ENCODE measurements at regions not wholly inside any gene's neighbourhood (a gene's known extent, or its start where the extent isn't known, plus 50 kb on each side); places are given as distances from the start of the nearest gene placed in this dataset.

GRCh38 chr5:109469896-109470662, 60.3 kb upstream of the PJA2 start:
- Histone ChIP-seq H2AFZ (ENCODE audit: low read depth, low read length) (no peak overlapping the region), H4K20me1 (replicated peaks; ENCODE audit: control insufficient read depth, extremely low read depth, insufficient read depth, low read length) (no peaks in the 10 kb centered on the region), H3K36me3 (ENCODE audit: control insufficient read depth in 2 of 2, extremely low read depth in 1 of 2, insufficient read depth in 2 of 2, low read length in 2 of 2) (no peaks in the 10 kb centered on the region), H3K4me3 (replicated peaks in 1 of 3; ENCODE audit: insufficient read depth in 1 of 3, low read depth in 1 of 3, low read length in 3 of 3) (no peak overlapping the region), H3K4me2 (ENCODE audit: insufficient read depth, low read length) (no peak overlapping the region), H3K27ac (ENCODE audit: insufficient read depth, low read depth, low read length) (no peak overlapping the region), H3K9me1 (replicated peaks; ENCODE audit: control insufficient read depth, extremely low read depth, insufficient read depth, low read length) (no peaks in the 10 kb centered on the region), H3K79me2 (ENCODE audit: control insufficient read depth, insufficient read depth, low read length) (no peaks in the 10 kb centered on the region), H3K9me3 (replicated peaks; ENCODE audit: control insufficient read depth, insufficient read depth, low read length) (no peaks in the 10 kb centered on the region), H3K27me3 (ENCODE audit: control insufficient read depth in 2 of 2, insufficient read depth in 2 of 2, low read length in 2 of 2) (no peaks in the 10 kb centered on the region), H3K9ac (replicated peaks; ENCODE audit: extremely low read depth, insufficient read depth, low read length) (no peak overlapping the region), H3K4me1 (ENCODE audit: control insufficient read depth, extremely low read depth, insufficient read depth, low read length) (peaks cover 2% of the 10 kb centered on the region)
- no TSS peak for BruUV-seq (replicated peaks)
- ChIA-PET POLR2A (no interaction called here), CTCF (no interaction called here)
- dilution Hi-C loops (cut with MboI; ENCODE audit: extremely low pct_ligation_motif_present, low sequenced_read_pairs) (no loop called here), intact Hi-C loops (cut with micrococcal nuclease) (loop anchor here (1.0 to 10.0 kb wide), 5 partner anchors 158 to 947 kb away; no protein-coding TSS in a partner anchor)
- DNase-seq (ENCODE audit: low read depth, low spot score) (no peak), FAIRE-seq (no peak)
- TF ChIP-seq EZH2 (IDR thresholded peaks at IDR 0.05; ENCODE audit: borderline replicate concordance, low read depth, low read length, severe bottlenecking) (no peak), JUN (IDR thresholded peaks at IDR 0.05; ENCODE audit: borderline replicate concordance, insufficient read depth, insufficient read length, low read depth) (no peak), CTCF (IDR thresholded peaks at IDR 0.05; ENCODE audit: extremely low read depth in 1 of 2, insufficient read depth in 1 of 2, low read depth in 1 of 2, low read length in 2 of 2) (no peak), POLR2A (IDR thresholded peaks at IDR 0.05; ENCODE audit: low read depth, low read length) (no peak), GATA2 (IDR thresholded peaks at IDR 0.05; ENCODE audit: insufficient read depth, insufficient read length, low read depth, low read length) (no peak), POLR2AphosphoS5 (IDR thresholded peaks at IDR 0.05; ENCODE audit: insufficient read depth, low read depth, low read length) (no peak), MYC (IDR thresholded peaks at IDR 0.05; ENCODE audit: low read depth, low read length) (no peak), MAX (IDR thresholded peaks at IDR 0.05; ENCODE audit: insufficient read depth, insufficient read length) (no peak), FOS (IDR thresholded peaks at IDR 0.05; ENCODE audit: borderline replicate concordance, insufficient read depth, low read length) (no peak)
